Stomach (tissue), 4 donors: ENCODE measurements at regions not wholly inside any gene's neighbourhood (a gene's known extent, or its start where the extent isn't known, plus 50 kb on each side); places are given as distances from the start of the nearest gene placed in this dataset.

Source experiments
- CTCF ChIP-seq, 7 experiments: fragments of 450-650 bp in 4 of 7; fragments of 200-600 bp in 3 of 7; sonication (generic) in 3 of 7; IDR thresholded peaks; one replicate each; pipeline ENCODE4 v1.5.1; 2016 to 2019; ENCODE audit warnings: antibody characterized with exemption in 7 of 7, control low read depth in 2 of 7, mild to moderate bottlenecking in 1 of 7
- EP300 ChIP-seq: sonication (generic); formaldehyde crosslinking; IDR thresholded peaks from one replicate; pipeline ENCODE4 v1.6.1; 2017; ENCODE audit warnings: antibody characterized with exemption
- POLR2A ChIP-seq, 4 donors: fragments of 450-650 bp; IDR thresholded peaks; one replicate each; pipeline ENCODE4 v1.6.1; 2016; ENCODE audit warnings: antibody characterized with exemption in 4 of 4, control low read depth in 2 of 4, mild to moderate bottlenecking in 1 of 4, moderate library complexity in 1 of 4
- POLR2AphosphoS5 ChIP-seq, 3 donors: sonication (generic); formaldehyde crosslinking; IDR thresholded peaks; one replicate each; pipeline ENCODE4 v1.6.1; 2016; ENCODE audit warnings: antibody characterized with exemption in 3 of 3

- TF ChIP-seq CTCF (IDR thresholded peaks at IDR 0.05) (no peak), POLR2AphosphoS5 (IDR thresholded peaks at IDR 0.05) (no peak), POLR2A (IDR thresholded peaks at IDR 0.05) (no peak), EP300 (no peak)
Observed at GRCh38 chr13:34006011-34006410, 188.1 kb downstream of the RFC3 start.
